SK-N-MC (cell line): ENCODE measurements at regions not wholly inside any gene's neighbourhood (a gene's known extent, or its start where the extent isn't known, plus 50 kb on each side); places are given as distances from the start of the nearest gene placed in this dataset.

Experiments used
- EZH2 ChIP-seq: fragments of 200-600 bp; sonication (generic); IDR thresholded peaks from one replicate; pipeline ENCODE4 v1.6.1; 2017; ENCODE audit warnings: antibody characterized with exemption
- FOXP2 ChIP-seq: optimal IDR thresholded peaks from 2 replicates; pipeline ENCODE3; 2011; ENCODE audit warnings: mild to moderate bottlenecking, moderate library complexity; ENCODE audit not compliant: insufficient read depth; ENCODE audit errors: extremely low read length, control extremely low read depth
- POLR2AphosphoS5 ChIP-seq: IDR thresholded peaks from 2 replicates; pipeline ENCODE4 v1.6.1; 2012; ENCODE audit warnings: mild to moderate bottlenecking, low read depth, low read length, borderline replicate concordance

- TF ChIP-seq POLR2AphosphoS5 (no peak), EZH2 (no peak), FOXP2 (no peak)
These were observed 175.5 kb upstream of the RORA start for GRCh38 chr15:61404567-61404966.
